Dedifferentiated amniotic fluid mesenchymal stem cell (primary cell): ENCODE measurements at regions not wholly inside any gene's neighbourhood (a gene's known extent, or its start where the extent isn't known, plus 50 kb on each side); places are given as distances from the start of the nearest gene placed in this dataset.
"Not testable (repeated sequence)": the region's sequence is repeated elsewhere in the genome, so short reads cannot be mapped to it uniquely, and the experiment has no call there.

Experiments used
- DNase-seq: peaks from one replicate; pipeline ENCODE4 v3.0.0-alpha.2; 2016; ENCODE audit errors: extremely low spot score

DNA sequence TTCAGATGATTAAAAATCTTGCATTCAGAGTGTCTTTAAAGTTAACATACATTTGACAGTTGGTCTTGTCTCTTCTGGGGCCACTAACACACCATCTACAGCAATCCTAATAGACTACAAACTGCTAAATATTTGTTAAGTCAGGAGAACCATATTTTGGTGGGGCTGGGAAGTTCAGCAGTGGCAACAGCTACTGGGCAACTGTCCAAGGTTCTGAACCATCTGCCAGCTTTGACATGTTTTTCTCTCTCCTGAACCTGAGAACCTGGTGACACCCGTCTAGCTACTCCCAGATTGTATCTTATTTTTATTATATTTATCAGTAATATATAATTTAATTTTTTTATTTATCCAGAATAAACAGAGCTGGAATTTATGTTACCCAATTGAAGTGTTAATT lies 199.0 kb upstream of the DPYD start:
- DNase-seq: no peak

- DNase-seq: no peak
These were observed 193.0 kb upstream of the DPYD start for GRCh38 chr1:98113811-98114210.

- DNase-seq: no peak
These were observed 191.8 kb upstream of the DPYD start for GRCh38 chr1:98112626-98113025.

DNA sequence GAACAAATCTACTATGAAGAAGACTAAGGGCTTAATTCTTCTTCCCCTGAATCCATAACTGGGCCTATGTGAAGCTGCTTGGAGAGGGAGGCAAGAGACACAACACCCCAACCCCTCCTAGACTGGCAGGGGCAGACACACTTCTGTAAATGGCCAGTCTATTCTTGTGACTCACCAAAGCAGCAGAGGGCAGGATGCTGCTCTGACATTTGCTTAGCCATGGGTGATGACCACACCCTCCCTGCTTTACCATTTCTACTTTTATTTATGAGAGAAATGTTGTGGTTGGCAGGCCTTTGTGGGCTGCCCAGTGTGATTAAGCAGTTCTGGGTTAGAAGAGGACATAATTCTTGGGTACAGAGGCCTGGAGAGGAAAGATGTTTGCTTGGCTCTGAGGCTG lies 189.8 kb upstream of the DPYD start:
- no peak for DNase-seq

DNA sequence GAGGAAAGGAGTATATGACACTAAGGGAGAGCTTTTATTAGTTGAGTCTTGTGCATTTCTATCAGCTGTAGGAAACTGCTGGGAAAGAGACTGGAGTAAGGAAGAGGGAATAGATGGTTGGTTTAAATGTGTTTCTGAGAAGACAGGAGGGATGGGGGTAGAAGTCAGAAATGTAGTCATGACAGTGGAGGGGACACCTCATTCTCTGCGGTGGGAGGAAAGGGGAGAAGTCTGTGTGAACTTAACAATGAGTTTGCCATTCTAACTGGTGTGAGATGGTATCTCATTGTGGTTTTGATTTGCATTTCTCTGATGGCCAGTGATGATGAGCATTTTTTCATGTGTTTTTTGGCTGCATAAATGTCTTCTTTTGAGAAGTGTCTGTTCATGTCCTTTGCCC lies 187.5 kb upstream of the DPYD start:
- not testable (repeated sequence) for DNase-seq

- DNase-seq: no peak
These were observed 186.4 kb upstream of the DPYD start for GRCh38 chr1:98107256-98107655.

DNA sequence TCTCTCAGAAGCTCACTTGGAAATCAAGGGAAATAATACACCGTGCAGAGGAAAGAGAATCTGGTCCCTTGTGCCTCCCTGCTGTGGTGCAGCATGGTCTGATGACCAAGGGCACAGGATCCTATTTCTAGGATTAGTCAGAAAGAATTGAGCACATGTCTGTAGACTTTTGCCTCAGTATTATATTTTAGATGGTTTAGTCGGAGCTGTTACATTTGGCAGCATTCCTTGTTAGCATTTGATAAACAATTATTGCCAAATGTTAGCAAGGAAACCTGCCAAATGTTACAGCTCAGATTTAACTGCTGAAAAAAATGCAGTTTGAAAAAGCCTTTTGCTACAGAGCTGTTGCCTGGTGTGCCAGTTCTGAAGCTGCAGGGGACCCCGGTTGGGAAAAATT lies 183.5 kb upstream of the DPYD start:
- peak; percentile 50 for DNase-seq

DNA sequence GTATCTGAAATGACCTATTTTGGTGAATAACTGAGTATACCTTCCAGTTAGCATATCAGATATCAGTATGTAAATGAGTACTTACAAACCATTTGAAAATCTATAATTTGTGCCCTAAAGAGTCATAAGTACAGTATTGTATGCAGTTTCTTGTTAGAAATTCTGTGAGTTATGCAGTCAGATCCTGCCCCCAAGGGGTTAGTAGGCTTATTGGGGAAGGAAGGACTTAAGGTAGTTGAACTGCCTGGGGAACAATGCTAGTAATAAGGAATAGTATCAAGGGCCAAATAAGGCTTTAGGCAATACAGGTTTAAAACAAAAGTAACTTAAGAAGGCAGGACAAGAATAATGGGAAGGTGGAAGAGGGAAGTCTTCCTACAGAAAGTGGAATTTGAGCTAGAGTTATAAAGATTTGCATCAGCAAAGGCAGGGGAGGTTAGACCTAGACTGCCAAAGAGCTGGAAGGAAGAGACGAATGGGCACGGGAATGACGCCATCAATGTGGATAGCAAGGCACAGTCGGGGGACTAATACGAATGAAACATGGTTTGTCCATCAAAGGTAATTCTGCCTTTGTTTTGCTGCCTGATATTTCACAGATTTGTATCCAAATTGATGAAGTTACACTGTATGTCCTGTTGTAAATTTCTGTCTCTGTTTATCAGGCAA lies 182.9 kb upstream of the DPYD start:
- no peak for DNase-seq

GRCh38 chr1:98102345-98103030 lies 181.7 kb upstream of the DPYD start:
- DNase-seq: no peak

- DNase-seq: no peak
These were observed 180.5 kb upstream of the DPYD start for GRCh38 chr1:98101364-98101763.

DNA sequence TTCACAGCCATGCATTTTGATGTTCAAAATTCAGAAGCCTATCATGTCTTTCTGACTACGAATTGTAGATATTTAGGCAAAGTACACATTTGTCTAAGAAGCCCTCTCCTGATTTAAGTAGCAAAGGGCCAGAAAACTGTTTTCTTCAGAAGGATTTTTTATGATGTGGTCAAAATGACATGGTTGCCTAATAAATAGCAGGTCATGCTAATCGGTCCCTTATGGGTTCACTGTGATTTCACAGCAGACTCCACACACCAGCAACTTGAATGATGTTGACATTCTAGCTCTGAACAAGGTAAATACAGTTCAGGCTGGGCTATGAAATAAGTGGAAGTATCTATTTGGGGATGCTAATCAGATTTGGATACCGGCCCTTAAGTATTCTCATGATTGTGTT lies 178.7 kb upstream of the DPYD start:
- no peak for DNase-seq

DNA sequence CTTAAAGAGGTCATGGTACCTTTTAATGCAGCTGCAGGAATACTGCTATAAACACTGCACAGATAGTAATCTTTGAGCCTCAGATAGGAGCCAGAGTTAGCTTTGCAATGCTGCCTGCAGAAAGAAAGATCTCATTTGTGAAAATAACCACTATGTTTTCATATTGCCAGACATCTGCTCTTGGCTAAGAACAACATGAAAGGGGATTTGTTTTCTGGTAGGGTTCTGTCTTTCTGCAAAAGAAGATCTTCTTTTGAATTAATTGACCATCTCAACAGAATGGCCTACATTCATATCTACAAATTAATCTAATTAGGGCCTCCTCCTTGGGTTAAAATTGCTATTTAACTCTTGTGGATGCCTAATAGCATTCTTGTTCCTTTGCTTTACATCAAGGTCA lies 177.6 kb upstream of the DPYD start:
- DNase-seq: no peak

GRCh38 chr1:98090351-98090750 lies 169.5 kb upstream of the DPYD start:
- no peak for DNase-seq

DNA sequence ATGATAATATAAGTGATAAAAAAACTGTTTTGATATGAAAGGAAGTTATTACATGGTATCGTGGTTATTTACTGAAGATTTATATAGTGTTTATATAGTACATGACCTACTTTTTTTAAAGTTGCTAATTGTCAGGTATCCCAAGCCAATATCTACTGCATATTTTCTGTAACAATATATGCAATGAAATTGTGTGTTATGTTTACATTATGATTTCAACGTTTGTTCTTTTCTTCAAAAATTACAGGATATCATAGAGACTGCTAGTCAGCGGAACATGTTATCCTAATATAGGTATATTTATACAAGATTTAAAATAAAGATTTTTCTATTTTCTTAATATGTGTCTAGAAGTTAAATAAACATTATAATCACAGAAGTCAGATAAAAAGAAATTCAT lies 167.5 kb upstream of the DPYD start:
- DNase-seq: no peak

DNA sequence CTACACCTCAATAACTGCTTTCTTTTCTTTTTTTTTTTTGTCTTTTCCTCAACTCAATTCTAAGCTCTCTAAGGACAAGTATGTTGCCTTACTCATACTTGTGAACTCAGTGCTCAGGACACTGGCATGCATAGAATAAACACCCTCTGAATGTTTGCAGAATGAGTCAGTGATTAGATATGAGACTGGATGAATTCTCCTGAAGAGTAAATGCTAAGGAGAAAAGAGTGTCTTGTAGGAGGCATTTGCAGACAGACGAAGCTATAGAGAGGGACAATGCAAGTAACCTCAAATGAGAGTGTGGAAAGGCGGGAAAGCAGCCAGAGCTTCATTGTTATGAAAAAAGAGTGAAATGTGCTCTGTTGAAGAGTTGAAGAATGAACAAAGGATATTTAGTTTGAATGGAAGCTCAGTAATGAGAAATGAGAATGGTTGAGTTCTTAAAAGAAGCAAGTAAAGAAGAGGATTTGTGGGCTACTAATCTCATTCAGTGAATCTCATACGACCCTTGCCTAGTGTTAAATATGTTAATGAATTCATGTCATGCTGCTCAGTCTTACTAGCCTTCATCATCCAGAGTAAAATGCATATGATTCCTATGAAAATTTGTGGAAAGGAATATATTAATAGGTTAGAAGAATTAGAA lies 166.1 kb upstream of the DPYD start:
- DNase-seq: peak; percentile 88

GRCh38 chr1:98086156-98086555 lies 165.3 kb upstream of the DPYD start:
- no peak for DNase-seq

GRCh38 chr1:98084188-98084587 lies 163.4 kb upstream of the DPYD start:
- DNase-seq: no peak

GRCh38 chr1:98081944-98082343 lies 161.1 kb upstream of the DPYD start:
- no peak for DNase-seq

- DNase-seq: no peak
These were observed 157.8 kb upstream of the DPYD start for GRCh38 chr1:98078596-98078995.

- no peak for DNase-seq
These were observed 156.9 kb upstream of the DPYD start for GRCh38 chr1:98077691-98078090.

DNA sequence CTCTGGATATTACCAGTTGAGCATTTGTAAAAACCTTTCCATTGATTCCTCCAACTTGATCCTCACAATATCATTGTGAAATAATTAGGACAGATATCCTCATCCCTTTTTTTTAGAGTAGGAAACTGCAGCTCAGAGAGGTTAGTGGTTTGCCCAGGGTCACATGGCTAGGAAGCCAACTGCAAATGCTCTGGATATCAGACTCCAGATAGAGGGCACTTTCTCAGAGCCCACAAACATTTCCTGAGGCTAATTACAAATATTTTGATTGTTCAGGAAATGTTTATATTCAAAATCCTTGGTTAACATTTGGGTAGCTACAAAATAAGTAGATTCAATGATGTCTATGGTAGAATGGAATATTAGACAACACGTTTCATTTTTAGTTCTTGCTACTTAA lies 154.8 kb upstream of the DPYD start:
- no peak for DNase-seq

DNA sequence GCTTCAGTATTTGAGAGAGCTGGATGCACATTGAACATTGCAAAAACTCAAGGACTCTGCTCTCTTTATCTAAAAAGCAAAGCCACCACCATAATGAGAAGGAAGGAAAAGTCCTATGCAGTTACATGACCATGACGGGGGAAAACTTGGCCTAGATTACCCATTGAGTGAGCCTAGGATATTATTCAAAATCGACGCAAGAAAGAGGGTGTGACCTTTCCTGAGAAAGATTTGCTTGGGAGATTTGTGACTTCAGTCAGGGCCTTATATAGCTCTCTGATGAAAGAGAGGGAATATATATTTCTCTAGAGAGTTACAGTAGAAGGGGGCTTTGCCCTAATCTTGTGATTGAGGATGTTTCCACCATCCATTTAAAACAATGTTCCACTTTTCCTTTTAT lies 153.0 kb upstream of the DPYD start:
- DNase-seq: no peak

DNA sequence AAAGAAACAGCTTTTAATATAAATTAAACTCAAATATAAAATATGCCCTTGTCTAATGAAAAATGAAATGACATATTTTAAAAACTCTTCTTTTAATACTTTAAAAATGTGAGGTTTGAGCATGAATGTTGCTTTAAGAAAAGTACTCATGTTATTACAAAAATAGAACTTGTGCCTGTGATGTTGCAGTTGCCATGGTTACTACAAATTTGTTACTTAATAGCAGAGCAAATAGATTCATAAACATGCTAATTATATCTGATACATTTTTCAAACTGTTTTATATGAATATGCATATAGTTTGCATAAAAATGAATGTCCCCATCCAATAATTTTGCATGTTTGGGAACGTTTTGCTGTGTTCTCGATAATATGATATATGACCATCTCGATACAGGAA lies 152.3 kb upstream of the DPYD start:
- no peak for DNase-seq
